ENCODE measurements at regions not wholly inside any gene's neighbourhood (a gene's known extent, or its start where the extent isn't known, plus 50 kb on each side); places are given as distances from the start of the nearest gene placed in this dataset.

GRCh38 chr9:108582726-108583125 lies 273.1 kb downstream of the ACTL7B start:
- TF ChIP-seq RCOR1 (IDR thresholded peaks at IDR 0.05; ENCODE audit: insufficient replicate concordance, low read length) (no peak), MXI1 (IDR thresholded peaks at IDR 0.05; ENCODE audit: borderline replicate concordance, low read depth, low read length) (no peak), BHLHE40 (IDR thresholded peaks at IDR 0.05; ENCODE audit: low read depth, low read length) (no peak), CHD1 (IDR thresholded peaks at IDR 0.05; ENCODE audit: low read depth, low read length) (no peak), MAZ (IDR thresholded peaks at IDR 0.05; ENCODE audit: borderline replicate concordance, low read depth, low read length) (no peak), NFE2L2 (IDR thresholded peaks at IDR 0.05; ENCODE audit: low read depth, low read length) (no peak), ELK1 (IDR thresholded peaks at IDR 0.05; ENCODE audit: borderline replicate concordance, low read depth, low read length) (no peak), RFX5 (IDR thresholded peaks at IDR 0.05; ENCODE audit: low read depth, low read length) (no peak), FOS (IDR thresholded peaks at IDR 0.05; ENCODE audit: low read depth, low read length) (no peak)
- TF ChIP-seq, protein P1, sequence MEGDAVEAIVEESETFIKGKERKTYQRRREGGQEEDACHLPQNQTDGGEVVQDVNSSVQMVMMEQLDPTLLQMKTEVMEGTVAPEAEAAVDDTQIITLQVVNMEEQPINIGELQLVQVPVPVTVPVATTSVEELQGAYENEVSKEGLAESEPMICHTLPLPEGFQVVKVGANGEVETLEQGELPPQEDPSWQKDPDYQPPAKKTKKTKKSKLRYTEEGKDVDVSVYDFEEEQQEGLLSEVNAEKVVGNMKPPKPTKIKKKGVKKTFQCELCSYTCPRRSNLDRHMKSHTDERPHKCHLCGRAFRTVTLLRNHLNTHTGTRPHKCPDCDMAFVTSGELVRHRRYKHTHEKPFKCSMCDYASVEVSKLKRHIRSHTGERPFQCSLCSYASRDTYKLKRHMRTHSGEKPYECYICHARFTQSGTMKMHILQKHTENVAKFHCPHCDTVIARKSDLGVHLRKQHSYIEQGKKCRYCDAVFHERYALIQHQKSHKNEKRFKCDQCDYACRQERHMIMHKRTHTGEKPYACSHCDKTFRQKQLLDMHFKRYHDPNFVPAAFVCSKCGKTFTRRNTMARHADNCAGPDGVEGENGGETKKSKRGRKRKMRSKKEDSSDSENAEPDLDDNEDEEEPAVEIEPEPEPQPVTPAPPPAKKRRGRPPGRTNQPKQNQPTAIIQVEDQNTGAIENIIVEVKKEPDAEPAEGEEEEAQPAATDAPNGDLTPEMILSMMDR (conservative IDR thresholded peaks at IDR 0.05; ENCODE audit: low read depth, low read length), result no peak
- H2BK15ac ChIP-seq (ENCODE audit: low read depth, low read length), result no peak overlapping the region
- intact Hi-C loops (cut with micrococcal nuclease), result no loop called here
- dilution Hi-C loops (cut with HindIII; ENCODE audit: low sequenced_read_pairs, unreplicated experiment), result no loop called here
- H3K27me3 ChIP-seq (ENCODE audit: control insufficient read depth, insufficient read depth, low read length), result peaks cover 11% of the 10 kb centered on the region
- H4K91ac ChIP-seq (ENCODE audit: insufficient read depth, low read depth, low read length), result no peak overlapping the region
- no peak overlapping the region for H3K56ac ChIP-seq (ENCODE audit: extremely low read depth, insufficient read depth, low read length)
- POLR2A ChIA-PET (ENCODE audit: unreplicated experiment), result no interaction called here
- no peak overlapping the region for H2AFZ ChIP-seq (replicated peaks; ENCODE audit: low read length, poor library complexity)
- H2BK20ac ChIP-seq (ENCODE audit: low read depth, low read length), result no peak overlapping the region
- H3K4ac ChIP-seq (ENCODE audit: low read depth, low read length), result no peak overlapping the region
- no peak overlapping the region for H3K14ac ChIP-seq (replicated peaks; ENCODE audit: low read depth, low read length)
- H4K8ac ChIP-seq (ENCODE audit: low read depth in 2 of 2, low read length in 2 of 2), result no peak overlapping the region
- no peak overlapping the region for H2BK120ac ChIP-seq (ENCODE audit: low read depth, low read length)
- H3K4me2 ChIP-seq (ENCODE audit: low read depth, low read length), result no peak overlapping the region
- no peak overlapping the region for H2AK9ac ChIP-seq (replicated peaks; ENCODE audit: low read depth, low read length, poor library complexity)
- no peaks in the 10 kb centered on the region for H3K9me3 ChIP-seq (ENCODE audit: control insufficient read depth, insufficient read depth, low read length)
- H3K27ac ChIP-seq (ENCODE audit: insufficient read depth, low read length), result no peak overlapping the region
- no peaks in the 10 kb centered on the region for H3K9me1 ChIP-seq (ENCODE audit: insufficient read depth, low read length)
- no peaks in the 10 kb centered on the region for H4K20me1 ChIP-seq (ENCODE audit: insufficient read depth, low read length)
- H3K4me1 ChIP-seq (ENCODE audit: control insufficient read depth, insufficient read depth, low read length), result no peaks in the 10 kb centered on the region
- H3K4me3 ChIP-seq (ENCODE audit: insufficient read depth, low read depth, low read length), result no peak overlapping the region
- WGBS, 2 experiments (ENCODE audit: extremely low coverage in 2 of 2, insufficient read length in 1 of 2), result no CpG with 5 or more reads among the region's 5 CpGs
- no peak overlapping the region for H2AK5ac ChIP-seq (ENCODE audit: low read depth, low read length)
- CTCF ChIA-PET, result interaction anchor here (0.8 kb wide), 1 partner anchor 11 kb away, joined by 4 read pairs; no protein-coding TSS in a partner anchor
- in situ Hi-C loops (cut with MboI; ENCODE audit: low sequenced_read_pairs), result no loop called here
- ATAC-seq (ENCODE audit: low read depth), result no peak
- H3K9ac ChIP-seq (ENCODE audit: low read depth, low read length), result no peak overlapping the region
- no peak overlapping the region for H3K23ac ChIP-seq (ENCODE audit: low read depth, low read length)
- no peaks in the 10 kb centered on the region for H3K36me3 ChIP-seq (ENCODE audit: control insufficient read depth, insufficient read depth, low read length)
- BruUV-seq (replicated peaks), result no TSS peak
- H2BK5ac ChIP-seq (ENCODE audit: low read depth, low read length, poor library complexity, severe bottlenecking), result no peak overlapping the region
- no peaks in the 10 kb centered on the region for H3K79me1 ChIP-seq (ENCODE audit: low read depth in 1 of 2, low read length in 2 of 2)
- no peak overlapping the region for H3K18ac ChIP-seq (ENCODE audit: low read depth, low read length)
- no peak overlapping the region for H4K5ac ChIP-seq (ENCODE audit: low read depth, low read length)
- no peak for DNase-seq
